ENCODE measurements at regions not wholly inside any gene's neighbourhood (a gene's known extent, or its start where the extent isn't known, plus 50 kb on each side); places are given as distances from the start of the nearest gene placed in this dataset.
"Not testable (repeated sequence)": the region's sequence is repeated elsewhere in the genome, so short reads cannot be mapped to it uniquely, and the experiment has no call there.

GRCh38 chr5:2864515-2865105, 113.1 kb upstream of the IRX2 start:
- H3K4me3 ChIP-seq (ENCODE audit: severe bottlenecking): no peak overlapping the region
- H3K36me3 ChIP-seq (ENCODE audit: low read depth): no peaks in the 10 kb centered on the region
- TF ChIP-seq CTCF (IDR thresholded peaks at IDR 0.05; ENCODE audit: poor library complexity, severe bottlenecking): no peak
- no peak for ATAC-seq (ENCODE audit: low read depth)
- DNase-seq (ENCODE audit: low spot score): no peak
- no peak overlapping the region for H3K27ac ChIP-seq (ENCODE audit: poor library complexity, severe bottlenecking)
- H3K9me3 ChIP-seq (ENCODE audit: severe bottlenecking): no peaks in the 10 kb centered on the region
- H3K4me1 ChIP-seq (ENCODE audit: insufficient read depth, poor library complexity, severe bottlenecking): peaks cover 3% of the 10 kb centered on the region
- H3K27me3 ChIP-seq (ENCODE audit: insufficient read depth, poor library complexity, severe bottlenecking): peaks cover 4% of the 10 kb centered on the region

- TF ChIP-seq CTCF (IDR thresholded peaks at IDR 0.05; ENCODE audit: poor library complexity, severe bottlenecking): no peak
- DNase-seq (ENCODE audit: low spot score): no peak
- no peak overlapping the region for H3K27ac ChIP-seq (ENCODE audit: poor library complexity, severe bottlenecking)
- H3K36me3 ChIP-seq (ENCODE audit: low read depth): no peaks in the 10 kb centered on the region
- H3K4me3 ChIP-seq (ENCODE audit: severe bottlenecking): no peak overlapping the region
- no peaks in the 10 kb centered on the region for H3K9me3 ChIP-seq (ENCODE audit: severe bottlenecking)
- peaks cover 4% of the 10 kb centered on the region for H3K27me3 ChIP-seq (ENCODE audit: insufficient read depth, poor library complexity, severe bottlenecking)
- no peak for ATAC-seq (ENCODE audit: low read depth)
- H3K4me1 ChIP-seq (ENCODE audit: insufficient read depth, poor library complexity, severe bottlenecking): peaks cover 3% of the 10 kb centered on the region
Observed at GRCh38 chr5:2863675-2864433, 112.4 kb upstream of the IRX2 start.

- no peak overlapping the region for H3K4me3 ChIP-seq (ENCODE audit: severe bottlenecking)
- no peak for ATAC-seq (ENCODE audit: low read depth)
- H3K36me3 ChIP-seq (ENCODE audit: low read depth): no peaks in the 10 kb centered on the region
- no peak overlapping the region for H3K27ac ChIP-seq (ENCODE audit: poor library complexity, severe bottlenecking)
- no peak for TF ChIP-seq CTCF (IDR thresholded peaks at IDR 0.05; ENCODE audit: poor library complexity, severe bottlenecking)
- H3K9me3 ChIP-seq (ENCODE audit: severe bottlenecking): no peaks in the 10 kb centered on the region
- peaks cover 3% of the 10 kb centered on the region for H3K4me1 ChIP-seq (ENCODE audit: insufficient read depth, poor library complexity, severe bottlenecking)
- no peak for DNase-seq (ENCODE audit: low spot score)
- H3K27me3 ChIP-seq (ENCODE audit: insufficient read depth, poor library complexity, severe bottlenecking): peaks cover 4% of the 10 kb centered on the region
Observed at GRCh38 chr5:2863133-2863532, 111.7 kb upstream of the IRX2 start.

GRCh38 chr5:2862176-2862575, 110.7 kb upstream of the IRX2 start:
- not testable (repeated sequence) for H3K4me3 ChIP-seq (ENCODE audit: severe bottlenecking); H3K27ac ChIP-seq (ENCODE audit: poor library complexity, severe bottlenecking); H3K36me3 ChIP-seq (ENCODE audit: low read depth); ATAC-seq (ENCODE audit: low read depth); H3K4me1 ChIP-seq (ENCODE audit: insufficient read depth, poor library complexity, severe bottlenecking); H3K9me3 ChIP-seq (ENCODE audit: severe bottlenecking); H3K27me3 ChIP-seq (ENCODE audit: insufficient read depth, poor library complexity, severe bottlenecking); DNase-seq (ENCODE audit: low spot score)

- Histone ChIP-seq H3K9me3 (ENCODE audit: severe bottlenecking) (no peaks in the 10 kb centered on the region), H3K27me3 (ENCODE audit: insufficient read depth, poor library complexity, severe bottlenecking) (peaks cover 2% of the 10 kb centered on the region), H3K27ac (ENCODE audit: poor library complexity, severe bottlenecking) (no peak overlapping the region), H3K4me3 (ENCODE audit: severe bottlenecking) (no peak overlapping the region), H3K36me3 (ENCODE audit: low read depth) (no peaks in the 10 kb centered on the region), H3K4me1 (ENCODE audit: insufficient read depth, poor library complexity, severe bottlenecking) (peaks cover 3% of the 10 kb centered on the region)
- ATAC-seq (ENCODE audit: low read depth): peak; percentile 67
- TF ChIP-seq CTCF (IDR thresholded peaks at IDR 0.05; ENCODE audit: poor library complexity, severe bottlenecking): no peak
- no peak for DNase-seq (ENCODE audit: low spot score)
Observed at GRCh38 chr5:2861605-2862004, 110.1 kb upstream of the IRX2 start.

All from RWPE2 (cell line).